ENCODE measurements at regions not wholly inside any gene's neighbourhood (a gene's known extent, or its start where the extent isn't known, plus 50 kb on each side); places are given as distances from the start of the nearest gene placed in this dataset.
"Not testable (repeated sequence)": the region's sequence is repeated elsewhere in the genome, so short reads cannot be mapped to it uniquely, and the experiment has no call there.

- intact Hi-C loops (cut with DNase I, micrococcal nuclease), result no loop called here
- Mint-ChIP-seq H3K4me1 (no peaks in the 10 kb centered on the region), H3K36me3 (ENCODE audit: low read depth) (no peaks in the 10 kb centered on the region), H3K9me3 (ENCODE audit: low read depth) (no peaks in the 10 kb centered on the region), H3K27me3 (no peaks in the 10 kb centered on the region), H3K27ac (no peak overlapping the region), H3K4me3 (no peak overlapping the region)
- CTCF ChIA-PET, result interaction anchor here (1.0 kb wide), 1 partner anchor 20 kb away, joined by 3 read pairs; no protein-coding TSS in a partner anchor
- ATAC-seq (no peak), DNase-seq (no peak)
- POLR2A ChIA-PET, result no interaction called here
These were observed 63.2 kb upstream of the CT83 start for GRCh38 chrX:116526010-116526409.

- H3K27me3 Mint-ChIP-seq; intact Hi-C loops (cut with DNase I, micrococcal nuclease); H3K36me3 Mint-ChIP-seq (ENCODE audit: low read depth); H3K4me3 Mint-ChIP-seq; ATAC-seq; POLR2A ChIA-PET; H3K27ac Mint-ChIP-seq; H3K9me3 Mint-ChIP-seq (ENCODE audit: low read depth); CTCF ChIA-PET; DNase-seq; H3K4me1 Mint-ChIP-seq: not testable (repeated sequence)
These were observed 57.5 kb upstream of the CT83 start for GRCh38 chrX:116520280-116520679.
